ENCODE measurements at regions not wholly inside any gene's neighbourhood (a gene's known extent, or its start where the extent isn't known, plus 50 kb on each side); places are given as distances from the start of the nearest gene placed in this dataset.
"Not testable (repeated sequence)": the region's sequence is repeated elsewhere in the genome, so short reads cannot be mapped to it uniquely, and the experiment has no call there.

DNA sequence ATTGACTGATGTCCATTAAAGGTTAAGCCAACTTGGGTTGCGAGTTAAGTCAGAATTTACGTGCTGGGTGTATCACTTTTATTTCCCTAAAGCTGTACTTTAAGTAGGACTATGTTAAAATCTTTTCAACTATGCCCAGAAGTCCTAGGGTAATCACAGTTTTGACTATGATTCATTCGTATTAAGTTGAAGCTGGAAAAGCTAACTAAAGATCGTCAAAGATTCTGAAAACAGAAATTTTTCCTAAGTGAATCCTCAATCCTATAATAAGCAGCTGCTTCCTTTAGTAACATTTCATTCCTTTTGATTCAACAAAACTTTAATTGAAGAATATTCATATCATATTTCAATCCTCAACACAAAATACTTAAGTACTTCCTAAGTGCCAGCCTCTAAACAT lies 460.4 kb downstream of the ACTL7B start:
- Mint-ChIP-seq H3K4me1 (no peaks in the 10 kb centered on the region), H3K27ac (no peak overlapping the region), H3K36me3 (no peaks in the 10 kb centered on the region), H3K4me3 (no peak overlapping the region), H3K9me3 (peaks cover 8% of the 10 kb centered on the region)
- DNase-seq (ENCODE audit: low spot score in 2 of 2) (no peak), ATAC-seq (no peak)

DNA sequence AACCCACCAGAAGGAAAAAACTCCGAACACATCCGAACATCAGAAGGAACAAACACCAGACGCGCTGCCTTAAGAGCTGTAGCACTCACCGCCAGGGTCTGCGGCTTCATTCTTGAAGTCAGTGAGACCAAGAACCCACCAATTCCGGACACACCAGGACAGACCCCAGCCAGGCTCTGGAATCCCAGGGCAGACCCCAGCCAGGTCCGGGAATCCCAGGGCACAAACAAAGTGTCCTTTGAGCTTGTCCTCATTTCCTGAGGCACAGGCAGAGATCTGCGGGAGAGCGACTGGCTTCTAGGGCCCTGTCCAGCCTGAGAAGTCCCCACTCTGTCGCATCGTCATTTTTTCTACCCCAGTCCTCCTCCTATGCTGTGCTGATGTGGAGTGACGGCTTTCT lies 461.1 kb downstream of the ACTL7B start:
- Mint-ChIP-seq H3K36me3 (no peaks in the 10 kb centered on the region), H3K4me3 (no peak overlapping the region), H3K4me1 (no peaks in the 10 kb centered on the region), H3K27ac (no peak overlapping the region), H3K9me3 (peaks cover 8% of the 10 kb centered on the region)
- no peak for ATAC-seq
- DNase-seq (ENCODE audit: low spot score in 2 of 2), result no peak

DNA sequence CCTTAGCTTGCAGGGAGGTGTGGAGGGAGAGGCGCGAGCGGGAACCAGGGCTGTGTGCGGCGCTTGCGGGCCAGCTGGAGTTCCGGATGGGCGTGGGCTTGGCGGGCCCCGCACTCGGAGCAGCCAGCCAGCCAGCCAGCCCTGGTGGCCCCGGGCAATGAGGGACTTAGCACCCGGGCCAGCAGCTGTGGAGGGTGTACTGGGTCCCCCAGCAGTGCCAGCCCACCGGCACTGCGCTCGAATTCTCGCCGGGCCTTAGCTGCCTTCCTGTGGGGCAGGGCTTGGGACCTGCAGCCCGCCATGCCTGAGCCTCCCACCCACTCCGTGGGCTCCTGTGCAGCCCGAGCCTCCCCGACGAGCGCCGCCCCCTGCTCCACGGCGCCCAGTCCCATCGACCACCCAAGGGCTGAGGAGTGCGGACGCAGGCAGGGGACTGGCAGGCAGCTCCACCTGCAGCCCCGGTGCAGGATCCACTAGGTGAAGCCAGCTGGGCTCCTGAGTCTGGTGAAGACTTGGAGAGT lies 462.2 kb downstream of the ACTL7B start:
- ATAC-seq; H3K9me3 Mint-ChIP-seq; H3K4me1 Mint-ChIP-seq; H3K27ac Mint-ChIP-seq; H3K4me3 Mint-ChIP-seq; H3K36me3 Mint-ChIP-seq; DNase-seq (ENCODE audit: low spot score in 2 of 2): not testable (repeated sequence)

DNA sequence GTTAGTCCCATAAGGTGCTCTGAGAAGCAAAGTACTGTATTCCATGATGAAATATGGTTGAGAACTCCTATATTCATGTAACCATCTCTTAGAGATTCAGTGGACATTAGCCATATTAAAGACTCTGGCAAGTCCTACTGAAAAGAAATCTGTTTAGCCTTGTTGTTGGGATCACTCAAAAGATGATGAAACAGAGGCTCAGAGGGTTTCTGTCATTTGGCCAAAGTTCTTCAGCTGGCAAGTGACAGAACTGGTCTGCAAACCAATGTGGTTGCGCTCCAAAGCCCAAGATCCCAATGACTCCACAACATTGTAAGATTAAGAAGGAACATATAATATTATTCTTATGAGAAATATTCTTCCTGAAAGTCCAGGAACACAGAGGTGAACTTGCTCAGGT lies 462.9 kb downstream of the ACTL7B start:
- no peak for DNase-seq (ENCODE audit: low spot score in 2 of 2)
- no peaks in the 10 kb centered on the region for H3K36me3 Mint-ChIP-seq

DNA sequence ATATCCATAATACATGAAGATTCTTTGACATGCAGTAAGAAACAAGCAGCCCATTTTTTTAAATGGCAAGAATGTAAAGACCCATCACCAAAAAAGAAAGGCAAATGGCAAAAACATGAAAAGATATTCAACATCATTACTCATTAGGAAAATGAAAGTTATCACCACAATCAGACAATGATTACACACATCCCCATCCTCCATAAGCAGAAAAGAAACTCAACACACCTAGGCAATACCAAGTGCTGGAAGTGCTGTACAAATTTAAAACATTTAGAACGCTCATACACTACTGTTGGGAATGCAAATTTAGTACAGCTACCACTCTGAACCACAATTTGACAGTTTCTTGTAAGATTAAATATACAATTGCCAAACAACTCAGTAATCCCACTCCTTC lies 466.7 kb downstream of the ACTL7B start:
- Mint-ChIP-seq H3K27ac (no peak overlapping the region), H3K4me3 (no peak overlapping the region), H3K36me3 (no peaks in the 10 kb centered on the region), H3K4me1 (no peaks in the 10 kb centered on the region), H3K9me3 (peaks cover 3% of the 10 kb centered on the region)
- DNase-seq (ENCODE audit: low spot score in 2 of 2) (no peak), ATAC-seq (no peak)

More for the DNA sequence above, 462.9 kb downstream of the ACTL7B start:
- peaks cover 8% of the 10 kb centered on the region for H3K9me3 Mint-ChIP-seq
- no peak overlapping the region for H3K4me3 Mint-ChIP-seq
- H3K4me1 Mint-ChIP-seq, result no peaks in the 10 kb centered on the region
- no peak for ATAC-seq
- H3K27ac Mint-ChIP-seq, result no peak overlapping the region

DNA sequence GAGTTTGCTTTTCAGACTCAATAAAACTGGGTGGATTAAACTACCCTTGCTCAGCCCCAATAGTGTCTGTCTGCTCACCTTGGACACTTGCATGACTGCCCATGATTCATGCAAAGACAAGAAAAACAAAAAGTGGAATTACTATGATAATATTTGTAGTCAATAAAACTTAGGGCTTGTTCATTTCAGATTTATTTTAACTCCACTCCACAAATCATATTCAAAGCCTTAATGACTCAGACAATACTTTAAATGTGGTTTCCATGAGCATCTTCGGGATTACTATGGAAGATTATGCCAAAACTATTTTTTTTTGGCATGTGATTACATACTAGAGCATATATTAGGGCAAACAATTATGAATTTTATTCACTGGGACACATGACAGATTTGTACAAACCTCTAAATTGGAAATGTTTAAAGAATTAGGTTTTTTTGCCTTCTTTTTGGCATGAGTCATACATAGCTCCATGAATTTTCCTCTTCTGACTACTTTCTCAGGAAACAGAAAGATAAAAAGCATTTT lies 468.9 kb downstream of the ACTL7B start:
- no peaks in the 10 kb centered on the region for H3K4me1 Mint-ChIP-seq
- no peak overlapping the region for H3K27ac Mint-ChIP-seq
- peaks cover 3% of the 10 kb centered on the region for H3K9me3 Mint-ChIP-seq
- ATAC-seq (no peak), DNase-seq (ENCODE audit: low spot score in 2 of 2) (no peak)
- no peak overlapping the region for H3K4me3 Mint-ChIP-seq
- H3K36me3 Mint-ChIP-seq, result no peaks in the 10 kb centered on the region

DNA sequence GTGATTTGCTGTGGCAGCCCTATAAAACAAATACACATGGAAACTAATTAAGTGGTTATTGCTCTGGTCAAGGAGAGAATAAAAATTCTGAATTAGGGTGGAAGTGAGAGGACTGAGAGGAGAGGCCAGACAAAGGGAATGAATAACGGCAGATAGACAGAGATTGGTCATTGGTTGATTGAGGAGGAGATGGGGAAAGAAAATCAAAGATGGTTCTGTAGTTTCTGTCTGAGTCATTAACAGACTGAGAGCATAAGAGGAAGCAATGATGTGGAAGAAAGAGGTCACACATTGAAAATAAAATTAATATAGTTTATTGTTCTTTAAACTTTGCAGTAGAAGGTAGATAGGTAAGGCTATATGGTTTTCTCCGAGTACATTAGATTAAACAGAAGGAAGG lies 469.8 kb downstream of the ACTL7B start:
- no peak for ATAC-seq
- no peak for DNase-seq (ENCODE audit: low spot score in 2 of 2)
- Mint-ChIP-seq H3K4me3 (no peak overlapping the region), H3K36me3 (no peaks in the 10 kb centered on the region), H3K9me3 (peaks cover 5% of the 10 kb centered on the region), H3K27ac (no peak overlapping the region), H3K4me1 (no peaks in the 10 kb centered on the region)

DNA sequence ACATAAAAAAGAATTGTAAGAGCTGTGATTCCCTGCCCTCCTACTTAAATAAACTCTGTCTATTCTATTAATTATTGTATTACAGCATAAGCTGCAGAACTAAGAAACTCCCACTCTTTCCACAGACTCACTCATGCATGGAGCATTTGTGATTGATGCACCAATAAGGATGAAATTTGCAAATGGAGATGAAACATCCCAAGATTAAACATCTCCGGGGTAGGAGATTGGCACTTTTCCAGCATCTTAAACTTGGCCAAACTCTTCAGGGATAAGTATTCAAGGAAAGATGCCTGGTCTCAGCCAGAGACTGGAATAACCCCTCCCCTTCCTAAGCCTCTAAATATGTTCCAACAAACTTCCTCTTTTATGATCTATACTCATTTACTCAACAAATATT lies 472.0 kb downstream of the ACTL7B start:
- H3K36me3 Mint-ChIP-seq, result no peaks in the 10 kb centered on the region
- H3K4me3 Mint-ChIP-seq, result no peak overlapping the region
- no peak for DNase-seq (ENCODE audit: low spot score in 2 of 2)
- H3K4me1 Mint-ChIP-seq, result no peaks in the 10 kb centered on the region
- no peak for ATAC-seq
- peaks cover 8% of the 10 kb centered on the region for H3K9me3 Mint-ChIP-seq
- no peak overlapping the region for H3K27ac Mint-ChIP-seq

DNA sequence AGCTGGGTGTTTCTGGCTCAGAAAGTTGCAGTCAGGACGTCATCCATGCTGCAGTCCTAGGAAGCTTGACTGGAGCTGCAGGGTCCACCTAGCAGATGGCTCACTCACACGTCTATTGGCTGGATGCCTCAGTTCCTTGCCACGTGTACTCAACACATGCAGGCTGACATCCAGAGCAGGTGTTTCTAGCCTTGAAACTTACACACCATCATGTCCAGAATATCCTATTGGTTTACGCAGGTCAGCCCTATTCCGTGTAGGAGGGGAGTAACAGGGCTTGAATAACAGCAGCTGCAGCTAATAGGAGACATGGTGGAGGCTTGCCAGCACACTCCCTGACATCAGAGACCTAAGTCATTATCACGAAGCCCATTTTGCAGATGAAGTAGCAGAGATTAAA lies 473.5 kb downstream of the ACTL7B start:
- H3K9me3 Mint-ChIP-seq, result peaks cover 8% of the 10 kb centered on the region
- no peak for DNase-seq (ENCODE audit: low spot score in 2 of 2)

DNA sequence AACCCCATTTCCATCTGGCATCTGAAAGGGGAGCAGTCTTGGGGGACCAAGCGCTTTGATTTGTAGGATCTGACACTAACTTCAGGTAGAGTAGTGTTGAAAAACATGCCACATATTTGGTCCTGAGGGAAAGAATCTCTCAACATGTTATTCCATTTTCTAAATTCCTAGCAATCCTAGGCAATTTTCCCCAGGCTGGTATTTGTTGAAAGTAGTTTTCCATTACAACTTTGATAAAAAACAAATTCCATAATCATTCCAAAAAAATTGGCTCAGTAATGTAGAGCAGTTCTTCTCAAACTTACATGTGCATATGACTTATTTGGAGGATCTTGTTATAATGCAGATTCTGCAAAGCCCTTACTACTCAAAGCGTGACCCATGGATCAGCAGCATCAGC lies 477.9 kb downstream of the ACTL7B start:
- no peaks in the 10 kb centered on the region for H3K36me3 Mint-ChIP-seq
- H3K4me1 Mint-ChIP-seq, result no peaks in the 10 kb centered on the region
- H3K27ac Mint-ChIP-seq, result no peak overlapping the region
- H3K9me3 Mint-ChIP-seq, result peaks cover 19% of the 10 kb centered on the region
- no peak for DNase-seq (ENCODE audit: low spot score in 2 of 2)
- no peak for ATAC-seq
- H3K4me3 Mint-ChIP-seq, result no peak overlapping the region

More for the DNA sequence above, 473.5 kb downstream of the ACTL7B start:
- H3K4me1 Mint-ChIP-seq, result no peaks in the 10 kb centered on the region
- no peak for ATAC-seq
- H3K27ac Mint-ChIP-seq, result no peak overlapping the region
- H3K36me3 Mint-ChIP-seq, result no peaks in the 10 kb centered on the region
- H3K4me3 Mint-ChIP-seq, result no peak overlapping the region

DNA sequence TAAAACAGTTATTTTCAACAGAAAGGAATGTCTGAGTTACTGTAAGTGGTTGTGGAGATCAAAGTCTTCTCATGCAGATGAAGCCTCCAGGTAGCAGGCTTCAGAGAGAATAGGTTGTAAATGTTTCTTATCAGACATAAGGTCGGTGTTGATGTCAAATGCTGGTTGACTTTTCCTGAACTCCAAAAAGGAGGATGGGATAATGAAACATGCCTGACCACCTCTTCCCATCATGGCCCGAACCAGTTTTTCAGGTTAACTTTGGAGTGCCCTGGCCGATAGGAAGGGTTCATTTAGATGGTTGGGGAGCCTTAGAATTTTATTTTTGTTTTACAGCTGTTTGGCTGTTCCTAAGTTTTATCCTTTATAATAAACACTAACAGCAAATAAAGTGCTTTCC lies 478.4 kb downstream of the ACTL7B start:
- DNase-seq (ENCODE audit: low spot score in 2 of 2), result no peak
- Mint-ChIP-seq H3K4me3 (no peak overlapping the region), H3K27ac (no peak overlapping the region), H3K36me3 (no peaks in the 10 kb centered on the region), H3K9me3 (peaks cover 20% of the 10 kb centered on the region), H3K4me1 (no peaks in the 10 kb centered on the region)
- no peak for ATAC-seq

DNA sequence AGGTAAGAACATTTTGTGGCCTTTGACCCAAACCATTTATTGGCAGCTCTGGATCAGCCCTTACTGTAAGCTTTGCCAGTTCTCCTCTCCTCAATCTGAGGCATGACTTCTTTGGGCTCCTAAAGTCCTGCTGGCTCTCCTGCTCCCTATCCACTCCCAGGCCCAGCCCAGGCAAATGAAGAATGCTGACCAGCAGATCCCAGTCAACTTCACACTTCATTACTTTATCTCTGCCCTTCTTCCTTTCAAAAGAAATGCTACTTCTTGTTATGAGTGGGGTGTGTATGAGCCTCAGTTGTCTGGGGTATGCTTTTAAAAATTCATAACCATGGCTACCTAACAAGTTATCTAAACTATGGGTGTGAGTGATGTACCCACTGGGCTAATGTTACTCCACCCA lies 479.6 kb downstream of the ACTL7B start:
- Mint-ChIP-seq H3K9me3 (peaks cover 25% of the 10 kb centered on the region), H3K36me3 (no peaks in the 10 kb centered on the region), H3K4me1 (no peaks in the 10 kb centered on the region), H3K4me3 (no peak overlapping the region), H3K27ac (no peak overlapping the region)
- DNase-seq (ENCODE audit: low spot score in 2 of 2), result no peak
- ATAC-seq, result no peak

DNA sequence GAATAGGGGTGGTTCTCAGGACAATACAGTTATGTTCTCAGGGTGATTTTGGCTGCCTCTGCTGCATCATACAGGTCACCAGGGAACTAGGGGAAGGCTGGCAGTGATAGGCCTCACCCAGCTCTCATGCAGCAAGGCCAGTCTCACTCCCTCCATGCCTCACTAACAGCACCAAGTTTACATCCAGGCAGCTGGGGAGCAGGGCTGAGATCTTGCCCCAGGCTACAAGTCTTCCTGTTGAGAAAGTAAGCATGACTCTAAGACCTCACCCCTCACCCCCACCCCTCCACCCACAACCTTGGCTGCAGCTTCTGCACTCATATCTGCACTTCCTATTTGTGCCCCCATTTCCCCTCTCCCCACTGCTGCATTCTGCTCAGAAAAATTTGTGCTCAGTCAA lies 481.2 kb downstream of the ACTL7B start:
- ATAC-seq (no peak), DNase-seq (ENCODE audit: low spot score in 2 of 2) (no peak)
- no peak overlapping the region for H3K4me3 Mint-ChIP-seq
- H3K27ac Mint-ChIP-seq, result no peak overlapping the region
- no peaks in the 10 kb centered on the region for H3K4me1 Mint-ChIP-seq
- peaks cover 23% of the 10 kb centered on the region for H3K9me3 Mint-ChIP-seq
- no peaks in the 10 kb centered on the region for H3K36me3 Mint-ChIP-seq

DNA sequence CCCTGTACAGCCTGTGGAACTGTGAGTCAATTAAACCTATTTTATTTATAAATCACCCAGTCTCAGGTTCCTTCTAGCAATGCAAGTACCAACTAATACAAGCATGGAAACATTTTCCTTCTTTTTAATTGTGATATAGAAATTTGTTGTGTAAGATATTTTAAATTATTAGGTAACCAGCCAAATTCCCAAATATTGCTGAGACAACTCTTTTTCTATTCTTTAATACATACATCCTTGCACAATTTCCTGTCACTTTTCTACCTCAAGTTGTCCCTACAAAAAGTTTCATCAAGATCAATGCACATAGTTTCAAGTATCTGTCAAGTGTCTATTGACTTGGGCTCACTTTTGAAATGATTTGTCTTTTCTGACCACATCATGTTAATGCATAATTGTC lies 488.6 kb downstream of the ACTL7B start:
- no peak overlapping the region for H3K4me3 Mint-ChIP-seq
- DNase-seq (ENCODE audit: low spot score in 2 of 2) (no peak), ATAC-seq (no peak)
- H3K9me3 Mint-ChIP-seq, result peaks cover 10% of the 10 kb centered on the region
- no peaks in the 10 kb centered on the region for H3K36me3 Mint-ChIP-seq
- no peaks in the 10 kb centered on the region for H3K4me1 Mint-ChIP-seq
- H3K27ac Mint-ChIP-seq, result no peak overlapping the region

DNA sequence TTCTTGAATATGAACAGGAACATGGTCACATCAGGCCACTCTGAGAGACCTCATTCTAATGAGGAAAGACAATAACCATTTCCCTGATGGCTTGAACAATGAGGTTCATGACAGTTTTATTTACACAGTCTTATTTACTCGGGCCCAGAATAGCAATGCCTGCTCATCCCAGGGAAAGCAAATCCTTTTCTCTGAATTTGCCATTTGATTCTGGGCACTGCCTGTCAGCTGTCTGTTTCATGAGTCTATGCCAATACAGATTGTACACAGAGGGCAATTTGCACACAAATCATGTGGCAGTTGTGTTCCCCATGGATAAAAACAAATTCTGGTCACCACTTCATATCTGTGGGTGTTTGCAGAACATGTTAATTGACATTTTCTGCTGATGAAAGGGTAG lies 492.5 kb downstream of the ACTL7B start:
- Mint-ChIP-seq H3K27ac (no peak overlapping the region), H3K4me3 (no peak overlapping the region), H3K36me3 (no peaks in the 10 kb centered on the region), H3K4me1 (no peaks in the 10 kb centered on the region), H3K9me3 (peaks cover 6% of the 10 kb centered on the region)
- DNase-seq (ENCODE audit: low spot score in 2 of 2) (no peak), ATAC-seq (no peak)

DNA sequence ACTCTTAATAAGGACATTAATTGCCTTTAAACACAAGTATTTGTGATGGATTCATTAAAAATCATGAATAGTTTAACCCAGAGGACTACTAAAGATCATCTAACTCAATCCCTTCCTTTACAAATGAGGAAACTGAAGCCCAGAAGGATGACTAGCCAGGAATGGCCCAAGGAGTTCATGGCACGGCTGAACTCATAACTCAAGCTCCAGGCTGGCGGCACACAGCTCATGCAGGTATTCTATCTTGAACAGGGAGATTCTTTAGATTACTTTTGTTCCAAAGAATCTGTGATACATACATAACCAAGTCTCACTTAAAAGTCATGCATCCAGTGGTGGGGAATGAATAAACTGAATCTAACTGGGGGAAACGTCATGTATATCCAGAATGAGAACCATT lies 495.5 kb downstream of the ACTL7B start:
- Mint-ChIP-seq H3K9me3 (peaks cover 2% of the 10 kb centered on the region), H3K4me3 (no peak overlapping the region), H3K27ac (no peak overlapping the region), H3K36me3 (no peaks in the 10 kb centered on the region), H3K4me1 (no peaks in the 10 kb centered on the region)
- DNase-seq (ENCODE audit: low spot score in 2 of 2), result no peak
- ATAC-seq, result no peak

DNA sequence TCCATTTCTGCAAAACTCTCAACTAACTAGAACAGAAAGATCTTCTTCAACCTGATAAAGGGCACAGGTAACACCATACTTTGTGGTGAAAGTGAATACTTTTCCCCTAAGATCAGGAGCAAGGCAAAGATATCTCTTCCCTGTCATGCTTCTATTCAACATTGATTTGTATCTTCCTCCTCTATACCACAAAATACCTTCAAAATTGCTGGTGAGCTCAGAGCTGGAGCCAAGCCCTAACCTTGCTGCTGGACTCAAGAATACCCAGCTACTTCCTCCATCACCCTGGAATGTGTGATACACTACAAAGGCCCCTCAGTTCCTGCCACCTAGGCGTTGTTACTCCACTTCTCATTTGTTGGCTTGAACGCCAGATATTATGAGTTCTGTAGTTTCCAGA lies 499.0 kb downstream of the ACTL7B start:
- no peak overlapping the region for H3K27ac Mint-ChIP-seq
- peaks cover 9% of the 10 kb centered on the region for H3K9me3 Mint-ChIP-seq
- H3K4me1 Mint-ChIP-seq, result no peaks in the 10 kb centered on the region
- DNase-seq (ENCODE audit: low spot score in 2 of 2) (no peak), ATAC-seq (no peak)
- no peak overlapping the region for H3K4me3 Mint-ChIP-seq
- no peaks in the 10 kb centered on the region for H3K36me3 Mint-ChIP-seq

Data from stimulated activated effector memory CD8-positive, alpha-beta T cell treated with anti-CD3 and anti-CD28 coated beads, Interleukin-12 subunit alpha, Interleukin-12 subunit beta, amount 100 ng/mL, for 72 hours (primary cell).